ENCODE measurements at regions not wholly inside any gene's neighbourhood (a gene's known extent, or its start where the extent isn't known, plus 50 kb on each side); places are given as distances from the start of the nearest gene placed in this dataset.

DNA sequence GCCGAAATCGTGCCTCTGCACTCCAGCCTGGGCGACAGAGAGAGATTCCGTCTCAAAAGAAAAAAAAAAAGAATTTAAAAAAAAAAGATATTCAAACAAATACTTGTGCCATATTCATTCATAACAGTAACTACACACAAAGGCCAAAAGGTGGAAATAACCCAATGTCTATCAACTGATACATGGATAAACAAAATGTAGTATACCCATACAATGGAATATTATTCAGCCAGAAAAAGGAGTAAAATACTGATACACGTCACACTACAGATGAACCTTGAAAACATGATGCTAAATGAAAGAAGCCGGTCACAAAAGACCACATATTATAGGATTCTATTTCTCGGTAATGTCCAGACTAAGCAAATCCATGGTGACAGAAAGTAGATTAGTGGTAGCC, 109.4 kb upstream of the SOD1 start:
- no peaks in the 10 kb centered on the region for H3K36me3 ChIP-seq
- H3K27me3 ChIP-seq, result no peaks in the 10 kb centered on the region
- no peaks in the 10 kb centered on the region for H3K9me3 ChIP-seq
- 0 out of 2 replicates have a peak, but pooled peaks cover 3% of the 10 kb centered on the region for H3K4me1 ChIP-seq
- no peak overlapping the region for H3K4me3 ChIP-seq (ENCODE audit: low read depth, low read length)
- TF ChIP-seq CTCF (IDR thresholded peaks at IDR 0.05; ENCODE audit: low read depth, low read length), result no peak
- no peak for DNase-seq

DNA sequence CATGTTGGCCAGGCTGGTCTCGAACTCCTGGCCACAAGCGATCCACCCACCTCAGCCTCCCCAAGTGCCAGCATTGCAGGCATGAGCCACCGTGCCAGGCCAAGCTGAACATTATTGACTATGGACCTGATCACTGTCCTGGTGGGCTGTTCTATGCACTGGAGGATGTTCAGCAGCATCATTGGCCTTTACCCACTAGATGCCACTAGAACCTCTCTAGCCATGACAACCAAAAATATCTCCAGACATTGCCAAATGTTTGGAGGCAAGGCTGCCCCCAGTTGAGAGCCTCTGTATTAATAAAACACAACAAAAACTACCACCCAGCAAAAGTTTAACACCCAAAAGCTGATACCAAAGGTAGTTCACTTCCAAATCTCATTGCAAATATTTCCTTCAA, 110.8 kb upstream of the SOD1 start:
- TF ChIP-seq CTCF (IDR thresholded peaks at IDR 0.05; ENCODE audit: low read depth, low read length), result 0 out of 2 replicates have a peak, but pooled peaks have one; percentile 4
- H3K9me3 ChIP-seq, result no peaks in the 10 kb centered on the region
- H3K4me1 ChIP-seq, result 0 out of 2 replicates have a peak, but pooled peaks cover 3% of the 10 kb centered on the region
- no peaks in the 10 kb centered on the region for H3K27me3 ChIP-seq
- no peak for DNase-seq
- no peaks in the 10 kb centered on the region for H3K36me3 ChIP-seq
- H3K4me3 ChIP-seq (ENCODE audit: low read depth, low read length), result no peak overlapping the region

DNA sequence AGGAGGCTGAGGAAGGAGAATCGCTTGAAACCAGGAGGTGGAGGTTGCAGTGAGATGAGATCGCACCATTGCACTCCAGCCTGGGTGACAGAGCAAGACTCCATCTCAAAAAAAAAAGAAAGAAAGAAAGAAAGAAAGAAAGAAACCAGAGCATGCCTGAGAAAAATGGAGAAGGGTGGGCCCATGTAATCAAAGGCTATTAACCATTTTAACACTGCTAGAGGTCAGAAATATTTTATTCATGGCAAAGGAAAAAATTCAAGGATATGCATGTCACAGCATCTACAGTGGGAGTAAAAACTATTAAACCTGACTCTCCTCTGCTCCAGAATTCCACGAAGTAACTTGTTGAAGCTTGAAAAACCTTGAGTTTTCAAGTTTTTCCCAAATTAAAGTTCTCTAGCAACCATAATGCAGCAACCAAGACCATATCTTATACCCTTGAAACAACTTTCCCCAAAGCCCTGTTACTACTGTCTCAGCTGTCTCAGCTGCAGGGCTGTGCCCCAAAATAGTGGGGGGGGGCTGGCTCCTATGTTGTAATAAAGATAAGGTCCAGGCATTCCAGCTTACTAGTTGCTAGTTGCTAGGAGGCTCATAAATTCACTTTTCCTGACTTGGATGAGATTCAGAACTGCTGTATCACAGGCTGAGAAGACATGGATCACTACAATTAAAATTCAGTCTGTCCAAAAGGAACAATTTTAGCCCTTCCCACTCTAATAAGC, 112.9 kb upstream of the SOD1 start:
- no peak for TF ChIP-seq CTCF (IDR thresholded peaks at IDR 0.05; ENCODE audit: low read depth, low read length)
- Histone ChIP-seq H3K27me3 (no peaks in the 10 kb centered on the region), H3K4me3 (ENCODE audit: low read depth, low read length) (no peak overlapping the region), H3K9me3 (no peaks in the 10 kb centered on the region), H3K36me3 (no peaks in the 10 kb centered on the region), H3K4me1 (0 out of 2 replicates have a peak, but pooled peaks cover 3% of the 10 kb centered on the region)
- DNase-seq, result no peak

DNA sequence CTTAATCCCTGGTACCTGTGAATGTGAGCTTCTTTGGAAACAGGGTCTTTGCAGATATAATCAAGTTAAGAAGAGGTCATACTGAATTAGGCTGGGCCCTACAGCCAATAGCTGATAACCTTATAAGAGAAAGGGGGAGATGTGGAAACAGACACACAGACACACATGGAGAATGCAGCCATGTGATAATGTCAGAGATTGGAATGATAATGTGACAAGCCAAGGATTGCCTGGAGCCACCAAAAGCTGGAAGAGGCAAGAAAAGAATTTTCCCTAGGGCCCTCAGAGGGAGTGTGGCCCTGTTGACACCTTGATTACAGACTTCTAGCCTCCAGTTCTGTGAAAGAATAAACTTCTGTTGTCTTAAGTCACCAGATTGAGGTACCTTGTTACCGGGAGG, 114.5 kb upstream of the SOD1 start:
- Histone ChIP-seq H3K4me1 (0 out of 2 replicates have a peak, but pooled peaks cover 3% of the 10 kb centered on the region), H3K36me3 (no peaks in the 10 kb centered on the region), H3K4me3 (ENCODE audit: low read depth, low read length) (no peak overlapping the region), H3K9me3 (no peaks in the 10 kb centered on the region), H3K27me3 (no peaks in the 10 kb centered on the region)
- DNase-seq, result no peak
- TF ChIP-seq CTCF (IDR thresholded peaks at IDR 0.05; ENCODE audit: low read depth, low read length), result no peak

DNA sequence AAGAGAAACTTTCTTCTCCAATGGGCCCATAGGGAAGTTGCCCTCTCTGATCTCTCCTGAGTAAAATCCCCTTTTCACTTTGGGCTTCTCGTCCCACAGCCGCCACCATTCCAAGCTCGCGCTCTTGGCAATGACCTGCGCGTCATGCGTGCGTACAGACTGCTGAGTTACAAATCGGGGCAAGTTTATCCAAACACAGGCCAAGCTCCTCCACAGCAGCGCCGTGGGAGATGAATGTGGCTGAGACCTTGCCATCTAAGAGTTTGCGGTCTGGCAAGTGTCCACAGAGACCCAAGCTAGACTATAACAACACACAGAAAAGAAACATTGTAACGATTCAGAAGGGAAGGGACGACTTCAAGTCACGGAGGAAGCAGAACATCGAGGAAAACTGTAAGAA, 116.3 kb upstream of the SOD1 start:
- no peaks in the 10 kb centered on the region for H3K36me3 ChIP-seq
- H3K4me3 ChIP-seq (ENCODE audit: low read depth, low read length), result no peak overlapping the region
- DNase-seq, result no peak
- 0 out of 2 replicates have a peak, but pooled peaks cover 3% of the 10 kb centered on the region for H3K4me1 ChIP-seq
- no peak for TF ChIP-seq CTCF (IDR thresholded peaks at IDR 0.05; ENCODE audit: low read depth, low read length)
- no peaks in the 10 kb centered on the region for H3K27me3 ChIP-seq
- H3K9me3 ChIP-seq, result no peaks in the 10 kb centered on the region

DNA sequence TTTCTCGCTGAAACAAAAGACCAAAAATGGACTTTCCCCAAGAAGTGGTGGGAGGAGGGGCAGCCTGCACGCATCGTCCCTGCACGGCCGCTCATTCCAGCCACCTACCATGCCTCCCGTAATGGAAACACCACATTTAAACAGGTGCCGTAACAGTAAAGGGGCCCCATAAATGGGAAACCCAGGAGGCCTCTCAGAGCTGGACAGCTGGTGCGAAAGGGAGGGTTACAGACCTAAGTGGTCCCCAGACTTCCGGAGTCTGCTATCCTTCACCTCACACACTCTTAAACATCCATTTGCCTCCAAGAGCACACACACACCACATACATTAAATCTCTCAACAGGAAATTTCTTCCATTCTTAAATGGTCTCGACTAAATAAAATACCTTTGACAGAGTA, 120.7 kb upstream of the SOD1 start:
- TF ChIP-seq CTCF (IDR thresholded peaks at IDR 0.05; ENCODE audit: low read depth, low read length), result no peak

More for the DNA sequence above, 120.7 kb upstream of the SOD1 start:
- no peaks in the 10 kb centered on the region for H3K36me3 ChIP-seq
- H3K9me3 ChIP-seq, result no peaks in the 10 kb centered on the region
- H3K4me1 ChIP-seq, result no peaks in the 10 kb centered on the region
- H3K27me3 ChIP-seq, result no peaks in the 10 kb centered on the region
- H3K4me3 ChIP-seq (ENCODE audit: low read depth, low read length), result no peak overlapping the region
- no peak for DNase-seq
